ENCODE measurements at regions not wholly inside any gene's neighbourhood (a gene's known extent, or its start where the extent isn't known, plus 50 kb on each side); places are given as distances from the start of the nearest gene placed in this dataset.

DNA sequence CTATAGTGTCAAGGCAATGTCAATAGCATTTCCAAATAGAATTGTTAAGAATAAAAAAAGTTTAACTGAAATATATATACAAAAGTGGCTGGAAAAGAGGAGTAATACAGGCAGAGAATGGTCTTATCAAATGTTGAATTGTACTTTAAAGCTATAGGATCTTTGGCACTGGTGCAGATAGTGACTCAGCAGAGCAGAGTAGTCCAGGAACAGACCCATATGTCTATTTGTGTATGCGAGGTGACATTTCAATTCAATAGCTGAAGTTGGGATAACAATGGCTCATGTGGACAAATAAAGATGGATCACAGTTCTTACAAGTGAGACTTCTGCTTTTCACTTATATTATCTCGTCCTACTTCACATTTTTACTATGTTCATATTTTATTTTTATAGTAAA is 543.0 kb upstream of the B3GALT2 start (continued):
- TF ChIP-seq CHD4 (IDR thresholded peaks at IDR 0.05; ENCODE audit: insufficient read depth, insufficient replicate concordance, low read depth, low read length, poor library complexity, severe bottlenecking) (no peak), ZNF143 (CRISPR knock-in tag; IDR thresholded peaks at IDR 0.05) (no peak), RUNX1 (IDR thresholded peaks at IDR 0.05; ENCODE audit: low read depth) (no peak), POLR3G (IDR thresholded peaks at IDR 0.05; ENCODE audit: extremely low read depth, insufficient read length, insufficient replicate concordance) (no peak)
- TF ChIP-seq, protein P1, sequence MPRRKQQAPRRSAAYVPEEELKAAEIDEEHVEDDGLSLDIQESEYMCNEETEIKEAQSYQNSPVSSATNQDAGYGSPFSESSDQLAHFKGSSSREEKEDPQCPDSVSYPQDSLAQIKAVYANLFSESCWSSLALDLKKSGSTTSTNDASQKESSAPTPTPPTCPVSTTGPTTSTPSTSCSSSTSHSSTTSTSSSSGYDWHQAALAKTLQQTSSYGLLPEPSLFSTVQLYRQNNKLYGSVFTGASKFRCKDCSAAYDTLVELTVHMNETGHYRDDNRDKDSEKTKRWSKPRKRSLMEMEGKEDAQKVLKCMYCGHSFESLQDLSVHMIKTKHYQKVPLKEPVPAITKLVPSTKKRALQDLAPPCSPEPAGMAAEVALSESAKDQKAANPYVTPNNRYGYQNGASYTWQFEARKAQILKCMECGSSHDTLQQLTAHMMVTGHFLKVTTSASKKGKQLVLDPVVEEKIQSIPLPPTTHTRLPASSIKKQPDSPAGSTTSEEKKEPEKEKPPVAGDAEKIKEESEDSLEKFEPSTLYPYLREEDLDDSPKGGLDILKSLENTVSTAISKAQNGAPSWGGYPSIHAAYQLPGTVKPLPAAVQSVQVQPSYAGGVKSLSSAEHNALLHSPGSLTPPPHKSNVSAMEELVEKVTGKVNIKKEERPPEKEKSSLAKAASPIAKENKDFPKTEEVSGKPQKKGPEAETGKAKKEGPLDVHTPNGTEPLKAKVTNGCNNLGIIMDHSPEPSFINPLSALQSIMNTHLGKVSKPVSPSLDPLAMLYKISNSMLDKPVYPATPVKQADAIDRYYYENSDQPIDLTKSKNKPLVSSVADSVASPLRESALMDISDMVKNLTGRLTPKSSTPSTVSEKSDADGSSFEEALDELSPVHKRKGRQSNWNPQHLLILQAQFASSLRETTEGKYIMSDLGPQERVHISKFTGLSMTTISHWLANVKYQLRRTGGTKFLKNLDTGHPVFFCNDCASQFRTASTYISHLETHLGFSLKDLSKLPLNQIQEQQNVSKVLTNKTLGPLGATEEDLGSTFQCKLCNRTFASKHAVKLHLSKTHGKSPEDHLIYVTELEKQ (CRISPR knock-in tag; IDR thresholded peaks at IDR 0.05): no peak

- ChIA-PET CTCF (ENCODE audit: low intra/inter-chr PET ratio) (no interaction called here), POLR2A (no interaction called here)
- DNase-seq (ENCODE audit: extremely low read depth in 1 of 4, low spot score in 3 of 4) (no peak), ATAC-seq (no peak), FAIRE-seq (no peak)
- H3K4me3 ChIP-seq: no peak overlapping the region
- no peaks in the 10 kb centered on the region for H3K27me3 ChIP-seq (ENCODE audit: control insufficient read depth in 2 of 2, insufficient read depth in 2 of 2, low read length in 2 of 2)
- in situ Hi-C loops (cut with MboI): no loop called here
- no peaks in the 10 kb centered on the region for H3K9me1 ChIP-seq (ENCODE audit: control insufficient read depth, insufficient read depth, low read length)
- no peak overlapping the region for H3K4me2 ChIP-seq (ENCODE audit: insufficient read depth, low read length)
- BruUV-seq (replicated peaks): no TSS peak
- no peaks in the 10 kb centered on the region; the same call in 1 of the 2 replicates for H3K9me3 ChIP-seq (replicated peaks; ENCODE audit: control insufficient read depth, insufficient read depth, low read depth, low read length)
- H3K27ac ChIP-seq (ENCODE audit: extremely low read depth, low read depth, low read length): no peak overlapping the region
- H2AFZ ChIP-seq (ENCODE audit: low read depth, low read length): no peak overlapping the region
- no peak overlapping the region for H3K9ac ChIP-seq (ENCODE audit: insufficient read depth in 1 of 2, low read depth in 2 of 2, low read length in 2 of 2)
- H4K20me1 ChIP-seq (replicated peaks; ENCODE audit: control insufficient read depth, insufficient read depth, low read length): no peaks in the 10 kb centered on the region
- intact Hi-C loops (cut with micrococcal nuclease): no loop called here
- no peak for TF ChIP-seq TEAD1 (CRISPR knock-in tag; IDR thresholded peaks at IDR 0.05)
- TF ChIP-seq SMARCB1 (IDR thresholded peaks at IDR 0.05; ENCODE audit: insufficient read length, low read depth): no peak
- TF ChIP-seq ELF2 (CRISPR knock-in tag; IDR thresholded peaks at IDR 0.05): no peak
- TF ChIP-seq FOXA3 (CRISPR knock-in tag; conservative IDR thresholded peaks at IDR 0.05 in 1 of 2, IDR thresholded peaks at IDR 0.05 in 1 of 2): no peak
- no peak for TF ChIP-seq POLR2G (IDR thresholded peaks at IDR 0.05; ENCODE audit: low read depth, low read length)
- no peak for TF ChIP-seq KDM1A (IDR thresholded peaks at IDR 0.05)
- TF ChIP-seq ZNF263 (CRISPR knock-in tag; IDR thresholded peaks at IDR 0.05; ENCODE audit: borderline replicate concordance): no peak
- no peak for TF ChIP-seq ZNF707 (CRISPR knock-in tag; conservative IDR thresholded peaks at IDR 0.05)
- no peak for TF ChIP-seq NR1H2 (CRISPR knock-in tag; IDR thresholded peaks at IDR 0.05)
- H3K79me2 ChIP-seq (ENCODE audit: control insufficient read depth, insufficient read depth, low read length): no peaks in the 10 kb centered on the region
- H3K4me1 ChIP-seq (replicated peaks in 1 of 2; ENCODE audit: control insufficient read depth in 2 of 2, insufficient read depth in 2 of 2, low read length in 2 of 2): no peaks in the 10 kb centered on the region
- H3K36me3 ChIP-seq (ENCODE audit: control insufficient read depth, insufficient read depth, low read length): no peaks in the 10 kb centered on the region
- 0% methylated on average over 1 of the region's 1 CpG for WGBS (ENCODE audit: insufficient coverage, low coverage, missing lambda C conversion rate)
These were observed 541.4 kb upstream of the B3GALT2 start for GRCh38 chr1:193727850-193728249.

Measured in K562 (cell line).